GM06990 (cell line): ENCODE measurements at regions not wholly inside any gene's neighbourhood (a gene's known extent, or its start where the extent isn't known, plus 50 kb on each side); places are given as distances from the start of the nearest gene placed in this dataset.

Experiments
- DNase-seq: peaks from one replicate; pipeline ENCODE4 v3.0.0-alpha.2; 2011; ENCODE audit not compliant: insufficient read length; ENCODE audit errors: extremely low read depth
- H3K27me3 ChIP-seq: replicated peaks from 2 replicates; pipeline ENCODE4 v1.6.0; 2011; ENCODE audit warnings: low read length; ENCODE audit not compliant: control insufficient read depth, insufficient read depth
- H3K36me3 ChIP-seq: 2 replicates; pipeline ENCODE4 v1.5.1; 2011; ENCODE audit warnings: low read length; ENCODE audit not compliant: control insufficient read depth, insufficient read depth
- H3K4me3 ChIP-seq: replicated peaks from 2 replicates; pipeline ENCODE4 v1.5.1; 2011; ENCODE audit warnings: low read depth, mild to moderate bottlenecking, control low read depth, low read length
- TF ChIP-seq, protein P1 (sequence below): IDR thresholded peaks from 2 replicates; pipeline ENCODE4 v1.5.1; 2011; ENCODE audit warnings: low read length, control low read depth, mild to moderate bottlenecking, inconsistent platforms; ENCODE audit not compliant: insufficient read depth, poor library complexity, severe bottlenecking

DNA sequence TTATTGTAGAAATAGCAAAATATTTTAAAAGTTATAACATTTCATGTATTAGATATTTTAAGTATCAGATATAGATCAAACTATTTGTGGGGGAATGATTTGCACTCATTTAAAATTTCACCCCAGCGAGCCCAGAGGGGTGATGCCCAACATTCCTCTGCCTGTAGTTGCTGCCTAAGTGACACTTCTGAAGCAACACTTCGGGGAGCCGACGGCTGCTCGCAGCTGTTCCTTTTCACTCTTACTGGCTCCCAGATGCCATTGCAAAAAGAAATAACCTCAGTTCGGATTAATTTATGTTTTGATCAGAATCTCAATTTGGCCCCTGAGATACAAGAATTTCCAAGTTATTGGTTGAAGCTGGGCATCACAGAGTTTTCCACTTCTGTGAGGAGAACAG, 603.8 kb downstream of the PLCL1 start:
- Histone ChIP-seq H3K36me3 (no peaks in the 10 kb centered on the region), H3K27me3 (no peaks in the 10 kb centered on the region), H3K4me3 (no peak overlapping the region)
- TF ChIP-seq, protein P1, sequence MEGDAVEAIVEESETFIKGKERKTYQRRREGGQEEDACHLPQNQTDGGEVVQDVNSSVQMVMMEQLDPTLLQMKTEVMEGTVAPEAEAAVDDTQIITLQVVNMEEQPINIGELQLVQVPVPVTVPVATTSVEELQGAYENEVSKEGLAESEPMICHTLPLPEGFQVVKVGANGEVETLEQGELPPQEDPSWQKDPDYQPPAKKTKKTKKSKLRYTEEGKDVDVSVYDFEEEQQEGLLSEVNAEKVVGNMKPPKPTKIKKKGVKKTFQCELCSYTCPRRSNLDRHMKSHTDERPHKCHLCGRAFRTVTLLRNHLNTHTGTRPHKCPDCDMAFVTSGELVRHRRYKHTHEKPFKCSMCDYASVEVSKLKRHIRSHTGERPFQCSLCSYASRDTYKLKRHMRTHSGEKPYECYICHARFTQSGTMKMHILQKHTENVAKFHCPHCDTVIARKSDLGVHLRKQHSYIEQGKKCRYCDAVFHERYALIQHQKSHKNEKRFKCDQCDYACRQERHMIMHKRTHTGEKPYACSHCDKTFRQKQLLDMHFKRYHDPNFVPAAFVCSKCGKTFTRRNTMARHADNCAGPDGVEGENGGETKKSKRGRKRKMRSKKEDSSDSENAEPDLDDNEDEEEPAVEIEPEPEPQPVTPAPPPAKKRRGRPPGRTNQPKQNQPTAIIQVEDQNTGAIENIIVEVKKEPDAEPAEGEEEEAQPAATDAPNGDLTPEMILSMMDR, result no peak
- no peak for DNase-seq

DNA sequence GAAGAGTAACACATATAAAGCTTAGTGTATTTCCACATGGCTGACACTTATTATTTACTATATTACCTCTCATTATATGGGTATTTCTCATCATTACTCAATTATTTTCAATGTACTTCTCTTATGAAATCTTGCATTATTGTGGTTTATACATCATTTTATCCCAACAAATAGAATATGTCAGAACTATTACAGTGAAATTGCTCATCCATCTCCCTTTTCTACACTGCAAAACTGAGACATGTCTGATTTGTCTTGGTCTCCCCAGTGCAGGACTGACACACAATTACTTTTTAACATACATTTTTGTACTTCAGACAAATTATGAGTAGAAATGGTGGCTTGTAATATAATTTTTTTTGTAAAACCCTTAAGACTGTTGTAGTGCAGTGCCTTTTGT, 600.9 kb downstream of the PLCL1 start:
- no peaks in the 10 kb centered on the region for H3K27me3 ChIP-seq
- no peak for DNase-seq
- TF ChIP-seq, protein P1, result no peak
- no peaks in the 10 kb centered on the region for H3K36me3 ChIP-seq
- no peak overlapping the region for H3K4me3 ChIP-seq

DNA sequence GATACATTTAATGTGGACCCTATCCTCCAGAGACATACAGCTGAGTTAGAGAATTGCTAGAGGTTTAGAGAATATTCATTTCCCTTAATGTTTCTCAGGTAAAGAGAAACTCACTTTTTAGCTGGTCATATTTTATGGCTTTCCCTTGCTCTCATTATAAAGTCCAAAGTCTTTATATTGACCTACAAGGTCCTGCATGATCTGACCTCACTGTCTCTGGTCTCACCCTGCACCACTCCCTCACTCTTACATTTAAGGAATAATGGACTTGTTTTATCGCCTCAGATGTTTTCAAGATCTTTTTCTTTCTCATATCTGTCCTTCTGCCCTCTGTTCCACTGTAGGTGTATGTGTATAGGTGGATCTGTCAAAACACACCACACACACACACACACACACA, 597.3 kb downstream of the PLCL1 start:
- TF ChIP-seq, protein P1, result no peak
- DNase-seq, result no peak
- Histone ChIP-seq H3K4me3 (no peak overlapping the region), H3K36me3 (no peaks in the 10 kb centered on the region), H3K27me3 (no peaks in the 10 kb centered on the region; the same call in 1 of the 2 replicates)

DNA sequence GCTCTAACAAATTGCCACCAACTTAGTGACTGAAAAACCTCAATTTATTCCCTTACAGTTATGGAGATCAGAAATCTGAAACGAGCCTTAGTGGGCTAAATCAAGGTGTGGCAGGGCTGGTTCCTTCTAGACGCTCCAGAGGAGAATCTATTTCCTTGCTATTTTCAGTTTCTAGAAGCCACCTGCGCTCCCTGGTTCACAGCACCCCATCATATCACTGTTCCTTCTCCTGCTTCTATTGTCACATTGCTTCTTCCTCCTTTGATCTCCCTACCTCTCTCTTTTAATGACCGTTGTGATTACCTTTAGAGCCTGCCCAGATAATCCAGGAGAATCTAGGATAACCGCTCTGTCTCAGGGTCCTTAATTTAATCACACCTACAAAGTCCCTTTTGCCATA, 596.6 kb downstream of the PLCL1 start:
- no peaks in the 10 kb centered on the region; the same call in 1 of the 2 replicates for H3K27me3 ChIP-seq
- TF ChIP-seq, protein P1, result no peak
- no peak overlapping the region for H3K4me3 ChIP-seq
- DNase-seq, result no peak
- no peaks in the 10 kb centered on the region for H3K36me3 ChIP-seq

DNA sequence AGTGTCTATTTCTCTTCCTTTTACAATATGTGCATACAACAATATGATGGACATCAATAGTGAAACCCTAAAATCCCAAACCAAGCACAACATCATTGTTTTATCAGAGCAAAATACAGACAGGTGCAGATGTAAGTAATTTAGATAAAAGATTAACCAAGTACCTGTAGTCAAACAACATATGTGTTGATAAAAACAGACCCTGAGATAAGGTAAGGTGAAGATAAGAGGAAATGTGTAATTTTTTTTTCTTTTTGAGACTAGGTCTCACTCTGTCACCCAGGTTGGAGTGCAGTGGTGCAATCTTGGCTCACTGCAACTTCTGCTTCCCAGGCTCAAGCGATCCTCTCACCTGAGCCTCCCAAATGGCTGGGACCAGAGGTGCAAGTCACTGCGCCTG, 589.8 kb downstream of the PLCL1 start:
- Histone ChIP-seq H3K27me3 (no peaks in the 10 kb centered on the region; the same call in 1 of the 2 replicates), H3K4me3 (no peak overlapping the region), H3K36me3 (no peaks in the 10 kb centered on the region)
- TF ChIP-seq, protein P1, result no peak
- DNase-seq, result no peak

DNA sequence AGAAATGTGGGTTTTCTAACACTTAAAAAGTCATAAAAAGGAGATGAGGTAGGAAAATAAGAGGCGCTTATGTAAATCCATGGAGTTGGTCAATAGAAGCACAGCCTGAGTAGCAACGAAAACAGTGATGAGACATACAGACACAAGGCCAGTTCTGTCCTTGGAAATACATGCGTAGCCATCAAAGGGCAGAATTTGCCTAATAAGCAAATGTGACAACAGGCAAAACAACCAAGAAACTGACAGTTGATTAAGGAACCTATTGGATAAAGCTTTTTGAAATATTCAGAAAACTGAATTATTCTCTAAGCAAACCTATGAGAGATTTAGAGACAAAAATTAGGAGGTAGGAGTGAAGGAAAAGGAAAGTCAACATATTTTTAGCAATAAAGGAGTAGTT, 586.3 kb downstream of the PLCL1 start:
- Histone ChIP-seq H3K27me3 (no peaks in the 10 kb centered on the region; the same call in 1 of the 2 replicates), H3K4me3 (no peak overlapping the region), H3K36me3 (no peaks in the 10 kb centered on the region)
- TF ChIP-seq, protein P1, result no peak
- DNase-seq, result no peak
